Loucy (cell line): ENCODE measurements at regions not wholly inside any gene's neighbourhood (a gene's known extent, or its start where the extent isn't known, plus 50 kb on each side); places are given as distances from the start of the nearest gene placed in this dataset.

Experiments
- H2AFZ ChIP-seq: fragments of 200-600 bp; sonication (generic); 2 replicates; pipeline ENCODE4 v1.6.0; 2016; ENCODE audit warnings: antibody characterized with exemption, mild to moderate bottlenecking, low read length, moderate library complexity
- H3F3A ChIP-seq: fragments of 200-600 bp; 2 replicates; pipeline ENCODE4 v1.6.0; 2016; ENCODE audit warnings: antibody characterized with exemption, low read depth, mild to moderate bottlenecking
- H3K27me3 ChIP-seq: fragments of 200-600 bp; sonication (generic); 2 replicates; pipeline ENCODE4 v1.6.1; 2014; ENCODE audit warnings: low read length, mild to moderate bottlenecking; ENCODE audit not compliant: insufficient read depth, poor library complexity, severe bottlenecking
- H3K36me3 ChIP-seq: fragments of 200-600 bp; sonication (generic); 2 replicates; pipeline ENCODE4 v1.6.1; 2016; ENCODE audit warnings: low read length; ENCODE audit not compliant: insufficient read depth
- H3K4me1 ChIP-seq: fragments of 200-600 bp; sonication (generic); 2 replicates; pipeline ENCODE4 v1.5.1; 2014; ENCODE audit warnings: low read length, mild to moderate bottlenecking; ENCODE audit not compliant: insufficient read depth, poor library complexity, severe bottlenecking
- H3K4me2 ChIP-seq: fragments of 200-600 bp; sonication (generic); 2 replicates; pipeline ENCODE4 v1.6.0; 2014; ENCODE audit warnings: antibody characterized with exemption, low read length, low read depth, mild to moderate bottlenecking; ENCODE audit not compliant: poor library complexity, severe bottlenecking
- H3K4me3 ChIP-seq: fragments of 200-600 bp; sonication (generic); 2 replicates; pipeline ENCODE4 v1.5.1; 2014; ENCODE audit warnings: low read length, mild to moderate bottlenecking, mixed read lengths; ENCODE audit not compliant: poor library complexity, severe bottlenecking
- H3K79me2 ChIP-seq: fragments of 200-600 bp; sonication (generic); 2 replicates; pipeline ENCODE4 v1.6.1; 2014; ENCODE audit warnings: low read length; ENCODE audit not compliant: insufficient read depth
- H3K9ac ChIP-seq: fragments of 200-600 bp; sonication (generic); 2 replicates; pipeline ENCODE4 v1.6.0; 2014; ENCODE audit warnings: mild to moderate bottlenecking, low read depth, low read length, moderate library complexity; ENCODE audit not compliant: poor library complexity, severe bottlenecking
- H3K9me2 ChIP-seq: fragments of 200-600 bp; sonication (generic); replicated peaks from 2 replicates; pipeline ENCODE4 v1.6.1; 2016; ENCODE audit warnings: low read depth, low read length, mixed read lengths
- H3K9me3 ChIP-seq: fragments of 200-600 bp; sonication (generic); 2 replicates; pipeline ENCODE4 v1.6.1; 2014; ENCODE audit warnings: mild to moderate bottlenecking, antibody characterized with exemption, low read length, low read depth; ENCODE audit not compliant: insufficient read depth
- H4K20me1 ChIP-seq: fragments of 200-600 bp; sonication (generic); 2 replicates; pipeline ENCODE4 v1.6.0; 2014; ENCODE audit warnings: antibody characterized with exemption, low read length, mild to moderate bottlenecking; ENCODE audit not compliant: insufficient read depth, poor library complexity, severe bottlenecking
- EZH2phosphoT487 ChIP-seq: fragments of 200-600 bp; IDR thresholded peaks from 2 replicates; pipeline ENCODE4 v1.6.1; 2018; ENCODE audit warnings: antibody characterized with exemption, mild to moderate bottlenecking, moderate library complexity, borderline replicate concordance
- TF ChIP-seq, protein P1 (sequence below): fragments of 200-600 bp; sonication (generic); conservative IDR thresholded peaks from 2 replicates; pipeline ENCODE4 v1.5.1; 2014; ENCODE audit warnings: mild to moderate bottlenecking, antibody characterized with exemption, low read length

DNA sequence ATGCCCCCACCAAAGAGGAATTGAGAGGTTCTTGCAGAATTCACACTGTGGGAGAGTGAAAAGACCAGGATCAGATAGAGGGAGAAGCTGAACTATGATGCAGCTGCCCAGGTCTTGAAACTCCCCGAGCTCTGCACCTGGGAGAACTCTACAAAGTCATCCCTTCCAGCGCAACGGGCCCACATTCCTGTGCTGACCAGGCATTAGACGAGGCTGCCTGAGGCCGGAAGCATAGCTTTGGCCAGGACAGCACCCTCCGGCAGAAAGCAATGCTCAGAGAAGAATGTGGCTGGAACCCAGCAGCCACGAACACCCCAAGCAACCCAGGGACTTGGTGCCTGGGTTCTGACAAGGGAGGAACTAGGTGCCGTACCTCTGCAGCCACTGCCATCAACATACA lies 281.5 kb upstream of the CDH4 start:
- Histone ChIP-seq H3K27me3 (no peaks in the 10 kb centered on the region), H3K36me3 (no peaks in the 10 kb centered on the region), H3K4me3 (no peak overlapping the region), H4K20me1 (no peaks in the 10 kb centered on the region), H3F3A (no peaks in the 10 kb centered on the region), H3K9me3 (no peaks in the 10 kb centered on the region), H3K79me2 (no peaks in the 10 kb centered on the region), H3K4me2 (no peak overlapping the region), H3K9me2 (no peaks in the 10 kb centered on the region), H3K4me1 (no peaks in the 10 kb centered on the region), H3K9ac (no peak overlapping the region), H2AFZ (no peak overlapping the region)
- TF ChIP-seq, protein P1, sequence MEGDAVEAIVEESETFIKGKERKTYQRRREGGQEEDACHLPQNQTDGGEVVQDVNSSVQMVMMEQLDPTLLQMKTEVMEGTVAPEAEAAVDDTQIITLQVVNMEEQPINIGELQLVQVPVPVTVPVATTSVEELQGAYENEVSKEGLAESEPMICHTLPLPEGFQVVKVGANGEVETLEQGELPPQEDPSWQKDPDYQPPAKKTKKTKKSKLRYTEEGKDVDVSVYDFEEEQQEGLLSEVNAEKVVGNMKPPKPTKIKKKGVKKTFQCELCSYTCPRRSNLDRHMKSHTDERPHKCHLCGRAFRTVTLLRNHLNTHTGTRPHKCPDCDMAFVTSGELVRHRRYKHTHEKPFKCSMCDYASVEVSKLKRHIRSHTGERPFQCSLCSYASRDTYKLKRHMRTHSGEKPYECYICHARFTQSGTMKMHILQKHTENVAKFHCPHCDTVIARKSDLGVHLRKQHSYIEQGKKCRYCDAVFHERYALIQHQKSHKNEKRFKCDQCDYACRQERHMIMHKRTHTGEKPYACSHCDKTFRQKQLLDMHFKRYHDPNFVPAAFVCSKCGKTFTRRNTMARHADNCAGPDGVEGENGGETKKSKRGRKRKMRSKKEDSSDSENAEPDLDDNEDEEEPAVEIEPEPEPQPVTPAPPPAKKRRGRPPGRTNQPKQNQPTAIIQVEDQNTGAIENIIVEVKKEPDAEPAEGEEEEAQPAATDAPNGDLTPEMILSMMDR: no peak
- TF ChIP-seq EZH2phosphoT487: no peak

DNA sequence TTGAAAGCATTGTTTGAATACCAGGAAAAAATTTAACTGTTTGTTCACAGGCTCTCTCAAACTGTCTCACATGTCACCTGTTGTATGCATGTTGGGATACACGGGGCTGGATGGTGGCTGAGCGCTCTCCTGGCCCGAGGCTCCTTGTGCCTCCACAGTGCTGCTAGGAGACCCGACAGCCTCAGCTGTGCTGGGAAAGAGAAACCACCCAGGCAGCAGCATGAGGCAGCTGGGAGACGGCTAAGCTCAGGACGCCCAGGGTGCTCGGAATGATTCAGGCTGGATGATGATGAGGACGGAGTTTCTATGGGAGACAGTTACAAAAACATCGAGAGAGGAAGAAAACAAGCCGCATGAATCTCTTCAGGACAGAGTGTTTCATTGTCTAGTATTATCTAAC lies 278.0 kb upstream of the CDH4 start:
- Histone ChIP-seq H4K20me1 (no peaks in the 10 kb centered on the region), H3K9ac (no peak overlapping the region), H3K4me2 (no peak overlapping the region), H3K36me3 (no peaks in the 10 kb centered on the region), H3K4me1 (no peaks in the 10 kb centered on the region), H3K4me3 (no peak overlapping the region), H3K79me2 (no peaks in the 10 kb centered on the region), H3K9me2 (no peaks in the 10 kb centered on the region), H2AFZ (no peak overlapping the region), H3K27me3 (no peaks in the 10 kb centered on the region), H3K9me3 (no peaks in the 10 kb centered on the region), H3F3A (no peaks in the 10 kb centered on the region)
- TF ChIP-seq, protein P1: no peak
- no peak for TF ChIP-seq EZH2phosphoT487

DNA sequence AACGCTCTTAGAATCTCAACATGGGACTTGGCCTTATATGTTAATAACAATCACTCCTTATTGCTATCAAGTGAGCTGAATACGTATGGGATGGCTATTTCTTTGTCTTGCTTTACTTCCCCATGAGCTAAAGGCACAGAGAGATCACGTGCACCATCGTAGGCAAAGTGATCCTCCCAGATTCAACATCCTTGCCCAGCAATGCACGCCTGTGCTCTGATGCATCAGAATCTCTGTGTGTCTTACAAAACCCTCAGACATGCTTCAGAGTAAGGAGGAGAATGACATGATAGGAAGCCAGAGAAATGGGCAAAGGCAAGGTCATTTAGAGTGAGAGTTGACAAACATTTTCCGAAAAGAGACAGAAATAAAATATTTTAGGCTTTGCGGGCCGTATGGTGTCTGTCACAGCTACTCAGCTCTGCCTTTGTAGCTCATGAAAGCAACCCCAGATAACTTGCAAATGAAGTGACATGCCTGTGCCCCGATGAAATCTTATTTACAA lies 277.6 kb upstream of the CDH4 start:
- Histone ChIP-seq H3K4me1 (no peaks in the 10 kb centered on the region), H3F3A (no peaks in the 10 kb centered on the region), H3K79me2 (no peaks in the 10 kb centered on the region), H3K9me3 (no peaks in the 10 kb centered on the region), H3K9me2 (no peaks in the 10 kb centered on the region), H3K4me3 (no peak overlapping the region), H2AFZ (no peak overlapping the region), H3K27me3 (no peaks in the 10 kb centered on the region), H4K20me1 (no peaks in the 10 kb centered on the region), H3K4me2 (no peak overlapping the region), H3K36me3 (no peaks in the 10 kb centered on the region), H3K9ac (no peak overlapping the region)
- TF ChIP-seq, protein P1: no peak
- no peak for TF ChIP-seq EZH2phosphoT487
